NCI-H1105 treated with DMSO at 0.1 percent for 48 hours (cell line): ENCODE measurements at regions not wholly inside any gene's neighbourhood (a gene's known extent, or its start where the extent isn't known, plus 50 kb on each side); places are given as distances from the start of the nearest gene placed in this dataset.

Experiments used
- DNase-seq: peaks from one replicate; lab custom pipeline; 2025; lab: John Stamatoyannopoulos, UW

DNA sequence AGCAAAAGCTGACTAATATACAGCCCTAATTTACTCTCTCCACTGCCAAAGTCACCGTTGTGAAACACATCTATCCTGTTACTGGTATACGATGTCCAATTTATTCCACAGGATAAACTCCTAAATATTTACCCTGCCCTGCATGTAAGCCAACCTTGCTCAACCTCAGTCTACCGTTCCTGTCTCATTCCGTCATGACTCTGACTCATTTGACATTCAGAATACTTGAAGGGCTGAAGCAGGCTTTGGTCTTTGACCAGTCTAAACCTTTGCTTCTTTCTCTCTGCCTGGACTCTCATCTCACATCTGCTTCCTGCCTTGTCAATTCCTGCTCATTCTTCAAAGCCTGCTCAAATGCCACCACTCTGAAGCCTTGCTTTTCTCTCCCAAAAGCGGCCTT is 157.5 kb downstream of the SCP2D1 start:
- no peak for DNase-seq

DNA sequence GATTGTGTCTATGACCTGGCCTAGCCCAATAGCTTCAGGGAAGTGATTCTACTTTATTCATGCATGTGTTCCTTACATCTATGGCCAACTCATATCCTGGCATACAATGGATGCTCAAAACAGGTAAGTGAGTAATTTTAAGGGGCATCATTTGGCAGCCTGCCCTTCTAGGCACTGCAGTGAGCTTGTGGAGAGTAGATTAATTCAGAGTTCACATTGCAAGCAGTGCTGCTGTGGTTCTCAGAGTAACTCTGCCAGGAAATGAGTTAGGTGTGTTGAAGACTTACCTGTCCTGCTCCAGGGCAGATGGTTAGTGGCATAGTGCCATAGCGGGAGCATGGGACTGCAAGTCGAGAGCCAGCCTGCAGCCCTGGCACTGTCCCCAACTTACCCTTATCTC is 158.0 kb downstream of the SCP2D1 start:
- peak; percentile 6 for DNase-seq

- DNase-seq: no peak
These were observed 158.8 kb downstream of the SCP2D1 start for GRCh38 chr20:18972251-18972876.

DNA sequence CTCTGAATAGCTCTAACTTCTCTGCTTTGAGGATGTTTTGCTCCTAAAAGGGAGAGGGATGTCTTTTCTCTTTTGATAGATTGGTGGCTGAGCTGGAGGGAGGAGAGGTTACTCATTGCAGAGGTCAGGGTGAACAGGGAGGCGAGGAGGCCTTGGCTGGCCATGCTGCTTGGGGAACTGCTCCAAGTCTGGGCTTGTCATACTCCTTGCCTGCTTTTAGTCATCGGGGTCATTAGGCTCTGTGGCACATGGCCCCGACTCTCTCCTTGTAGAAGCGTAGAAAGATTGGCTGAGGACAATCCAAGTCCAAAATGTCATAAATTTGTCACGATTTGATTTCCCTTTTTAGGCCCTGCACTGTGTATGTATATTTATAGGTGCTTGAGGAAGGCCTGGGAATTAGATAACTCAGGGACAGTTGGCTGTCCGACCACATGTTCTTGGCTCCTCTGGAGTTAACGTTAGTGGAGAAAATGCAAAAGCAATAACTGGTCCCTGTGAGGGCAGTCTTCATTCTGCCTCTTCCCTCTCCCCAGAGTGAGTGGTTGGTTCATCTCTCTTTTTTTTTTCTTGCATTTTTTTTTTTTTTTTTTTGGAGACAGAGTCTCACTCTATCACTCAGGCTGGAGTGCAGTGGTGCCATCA is 160.1 kb downstream of the SCP2D1 start:
- no peak for DNase-seq

GRCh38 chr20:18974660-18975059 is 161.1 kb downstream of the SCP2D1 start:
- DNase-seq: no peak

GRCh38 chr20:18977441-18977840 is 163.9 kb downstream of the SCP2D1 start:
- DNase-seq: no peak

DNA sequence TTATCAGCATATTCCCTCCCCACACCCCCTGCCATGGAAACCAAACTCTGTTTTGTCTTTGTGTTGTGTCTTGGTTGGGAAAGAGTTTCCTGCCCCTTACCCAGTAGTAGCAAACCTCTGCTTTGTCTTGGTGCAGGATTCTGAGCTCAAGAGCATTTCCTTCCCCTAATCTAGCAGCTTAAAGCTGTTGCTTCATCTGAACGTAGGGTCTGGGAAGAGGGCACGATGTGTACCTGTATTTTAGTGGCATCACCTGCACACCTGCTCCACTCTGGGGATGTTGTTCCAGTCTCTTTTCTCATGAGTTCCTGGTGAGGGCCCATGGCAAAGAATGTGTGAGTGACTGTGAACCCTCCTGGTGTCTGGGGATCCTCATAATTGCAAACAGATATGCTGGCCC is 164.7 kb downstream of the SCP2D1 start:
- no peak for DNase-seq

- no peak for DNase-seq
These were observed 165.5 kb downstream of the SCP2D1 start for GRCh38 chr20:18979132-18979531.

DNA sequence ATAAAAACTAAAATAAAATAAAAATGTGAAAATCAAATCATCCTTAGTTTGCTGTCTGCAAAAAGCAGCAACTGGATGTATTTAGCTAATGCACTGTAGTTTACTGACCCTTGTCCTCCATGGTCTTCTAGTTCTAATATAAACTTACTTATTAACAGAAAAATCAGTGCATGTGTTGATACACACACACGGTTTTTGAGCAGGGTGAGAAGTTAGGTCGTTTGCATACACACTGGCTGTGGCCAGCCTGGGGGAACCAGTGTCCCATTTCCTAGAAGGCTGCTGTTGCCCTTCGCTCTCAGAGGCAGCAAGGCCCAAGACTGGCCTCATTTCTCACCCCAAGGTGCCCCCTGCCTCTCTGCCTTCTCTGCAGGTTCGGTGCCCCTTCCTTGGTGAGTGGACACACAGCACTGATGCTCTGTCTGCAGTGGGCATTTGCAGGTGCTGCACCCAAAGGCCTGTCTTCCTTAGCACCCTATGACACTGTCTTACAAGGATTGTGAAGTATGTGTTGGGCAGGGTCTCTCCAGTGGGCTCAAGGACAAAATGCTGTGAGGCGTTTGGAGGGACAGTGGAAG is 168.5 kb downstream of the SCP2D1 start:
- DNase-seq: no peak

- DNase-seq: no peak
These were observed 170.2 kb downstream of the SCP2D1 start for GRCh38 chr20:18983796-18984195.

- DNase-seq: no peak
These were observed 170.9 kb downstream of the SCP2D1 start for GRCh38 chr20:18984238-18985200.

DNA sequence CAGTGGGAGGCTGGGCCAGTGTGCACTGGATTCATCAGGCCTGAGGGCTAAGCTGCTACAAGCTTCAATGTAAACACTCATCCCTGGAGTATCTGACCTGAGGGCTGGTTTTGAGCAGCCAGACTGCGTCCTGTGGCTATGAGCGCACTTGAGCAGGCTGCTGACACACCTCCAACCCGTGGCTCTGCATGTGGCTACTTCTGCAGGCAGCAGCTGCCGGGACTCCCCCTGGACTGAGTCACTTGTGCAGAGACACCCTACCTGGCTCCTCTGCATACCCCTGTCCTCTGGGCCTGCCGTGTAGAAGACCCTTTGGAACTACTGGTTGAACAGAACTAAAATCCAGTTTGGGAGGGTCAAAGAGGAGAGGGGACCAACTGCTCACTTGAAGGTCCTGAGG is 172.0 kb downstream of the SCP2D1 start:
- DNase-seq: no peak

GRCh38 chr20:18986146-18986830 is 172.7 kb downstream of the SCP2D1 start:
- no peak for DNase-seq

- no peak for DNase-seq
These were observed 173.5 kb downstream of the SCP2D1 start for GRCh38 chr20:18986895-18987580.

GRCh38 chr20:18987781-18988360 is 174.3 kb downstream of the SCP2D1 start:
- no peak for DNase-seq

GRCh38 chr20:18988701-18989100 is 175.1 kb downstream of the SCP2D1 start:
- DNase-seq: no peak

DNA sequence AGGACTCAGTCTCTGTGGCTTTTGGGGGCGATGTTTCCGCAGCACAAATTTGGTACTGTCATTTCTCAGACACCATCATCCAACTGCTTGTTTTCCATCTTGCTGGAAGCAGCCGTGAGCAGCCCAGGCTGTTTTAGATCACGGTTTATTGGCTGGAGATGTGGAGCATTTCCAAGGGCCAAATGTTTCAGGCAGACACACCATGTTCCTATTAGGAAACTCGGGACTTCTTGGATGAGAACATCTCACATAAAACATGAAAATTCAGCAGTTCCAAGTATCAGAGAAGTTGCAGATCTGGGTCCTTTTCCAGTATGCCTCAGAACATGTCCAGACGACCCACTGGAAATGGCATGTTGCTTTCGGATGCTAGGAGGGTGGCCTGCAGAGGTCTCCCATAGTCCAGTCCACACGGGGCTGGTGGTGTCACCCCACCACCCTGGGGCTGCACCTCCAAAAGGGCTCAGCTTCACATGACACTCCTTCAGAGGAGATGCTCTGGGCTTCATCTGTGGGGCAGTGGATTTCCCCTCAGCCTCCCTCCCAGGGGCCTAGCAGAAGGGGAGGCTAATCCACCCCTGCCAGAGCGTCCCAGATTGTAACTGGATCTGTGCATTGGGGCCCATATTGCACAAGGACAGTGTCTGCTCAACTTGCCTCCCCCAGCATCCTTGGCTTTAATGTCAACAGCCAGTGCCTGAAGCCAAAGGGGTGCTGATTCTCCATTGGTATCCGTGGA is 176.3 kb downstream of the SCP2D1 start:
- no peak for DNase-seq

DNA sequence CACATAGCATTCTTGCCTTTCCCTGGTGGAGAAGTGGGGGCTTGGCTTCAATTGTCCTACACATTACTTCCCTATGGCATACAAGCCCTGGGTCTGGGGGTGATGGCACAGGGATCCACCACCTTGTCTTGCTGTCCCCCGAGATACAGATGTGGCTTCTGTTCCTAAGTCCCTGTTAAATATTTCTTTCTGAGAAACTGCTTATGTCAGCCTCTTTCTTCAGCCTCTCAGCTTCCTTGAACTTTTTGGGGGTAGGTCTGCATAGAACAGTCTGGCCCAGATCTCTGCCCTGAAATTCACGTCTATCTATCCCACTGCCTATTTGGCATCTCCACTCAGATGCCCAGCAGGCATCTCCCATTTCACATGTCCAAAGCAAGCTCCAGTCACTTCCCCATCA is 177.4 kb downstream of the SCP2D1 start:
- DNase-seq: no peak

- DNase-seq: no peak
These were observed 178.8 kb downstream of the SCP2D1 start for GRCh38 chr20:18992418-18992817.

DNA sequence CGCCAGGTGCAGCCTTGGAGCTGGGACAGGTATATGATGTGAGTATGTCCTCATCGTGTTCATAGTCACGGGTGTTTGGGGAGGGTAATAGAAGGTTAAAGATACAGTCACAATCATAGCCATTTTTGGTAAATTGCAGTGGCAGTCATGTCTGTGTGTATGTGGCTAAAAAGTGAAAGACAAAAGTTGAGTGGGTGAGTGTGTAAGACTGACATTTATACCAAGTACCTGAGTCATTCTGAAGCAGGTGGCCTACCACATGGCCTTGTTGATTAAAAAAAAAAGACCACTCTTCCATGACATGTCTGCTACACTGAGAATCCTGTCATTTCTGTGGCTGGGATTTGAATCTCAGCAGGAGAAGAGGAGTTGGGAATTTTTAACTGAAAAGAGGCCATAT is 181.9 kb downstream of the SCP2D1 start:
- DNase-seq: no peak
